SK-N-MC (cell line): ENCODE measurements at regions not wholly inside any gene's neighbourhood (a gene's known extent, or its start where the extent isn't known, plus 50 kb on each side); places are given as distances from the start of the nearest gene placed in this dataset.

Experiments
- EZH2 ChIP-seq: fragments of 200-600 bp; sonication (generic); IDR thresholded peaks from one replicate; pipeline ENCODE4 v1.6.1; 2017; ENCODE audit warnings: antibody characterized with exemption
- POLR2AphosphoS5 ChIP-seq: IDR thresholded peaks from 2 replicates; pipeline ENCODE4 v1.6.1; 2012; ENCODE audit warnings: mild to moderate bottlenecking, low read depth, low read length, borderline replicate concordance

GRCh38 chr12:128205145-128205544 is 61.8 kb upstream of the TMEM132C start:
- no peak for TF ChIP-seq EZH2
- no peak for TF ChIP-seq POLR2AphosphoS5
